Adrenal gland (tissue), 5 donors: ENCODE measurements at regions not wholly inside any gene's neighbourhood (a gene's known extent, or its start where the extent isn't known, plus 50 kb on each side); places are given as distances from the start of the nearest gene placed in this dataset.

Source experiments
- CTCF ChIP-seq, 6 experiments: fragments of 450-650 bp in 4 of 6; fragments of 200-600 bp in 2 of 6; sonication (generic) in 1 of 6; IDR thresholded peaks; 1 replicate in 5 of 6; 2 replicates in 1 of 6; pipeline versions ENCODE4 v1.5.1 to v1.8.0; 2016 to 2021; ENCODE audit warnings: antibody characterized with exemption in 6 of 6, mild to moderate bottlenecking in 2 of 6, moderate library complexity in 1 of 6
- POLR2A ChIP-seq, 2 donors: fragments of 450-650 bp; IDR thresholded peaks; one replicate each; pipeline ENCODE4 v1.6.1; 2017; ENCODE audit warnings: antibody characterized with exemption in 2 of 2, mild to moderate bottlenecking in 2 of 2, moderate library complexity in 1 of 2
- donor health status: DM: no; HTN: no; CAD: no.

DNA sequence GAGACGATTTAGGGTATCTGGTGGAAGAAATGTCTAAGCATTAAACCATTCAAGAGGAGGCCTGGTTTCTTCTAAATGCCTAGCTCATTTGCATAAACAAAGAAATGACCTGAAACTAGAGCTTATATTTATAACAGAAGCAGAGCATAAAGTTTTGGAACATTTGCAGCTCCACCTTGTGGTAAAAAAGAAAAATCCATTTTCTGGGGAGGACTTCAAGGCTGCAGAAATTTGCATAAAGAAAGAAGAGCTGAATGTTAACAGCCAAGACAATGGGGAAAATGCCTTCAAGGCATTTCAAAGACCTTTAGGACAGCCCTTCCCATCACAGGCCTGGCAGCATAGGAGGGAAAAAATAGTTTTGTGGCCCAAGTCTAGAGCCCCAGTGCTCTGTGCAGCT, 362.0 kb downstream of the ZNF248 start:
- TF ChIP-seq CTCF (IDR thresholded peaks at IDR 0.05) (peak; percentile 48 to 63 (median 56)), POLR2A (IDR thresholded peaks at IDR 0.05) (no peak)
